Liver (tissue), 8 donors: ENCODE measurements at regions not wholly inside any gene's neighbourhood (a gene's known extent, or its start where the extent isn't known, plus 50 kb on each side); places are given as distances from the start of the nearest gene placed in this dataset.

Experiments
- DNase-seq: peaks from one replicate; pipeline ENCODE4 v3.0.0-alpha.2; 2017; ENCODE audit warnings: low spot score
- H3K27ac ChIP-seq, 2 donors: one replicate each; pipeline ENCODE4 v1.7.0; 2013; ENCODE audit warnings: inconsistent platforms in 2 of 2, low read length in 2 of 2, control low read depth in 1 of 2, low read depth in 1 of 2, mild to moderate bottlenecking in 1 of 2
- H3K27me3 ChIP-seq, 4 donors: one replicate each; pipeline versions ENCODE4 v1.6.1 to v1.7.0; 2013; ENCODE audit warnings: low read length in 3 of 4, inconsistent platforms in 1 of 4, mild to moderate bottlenecking in 1 of 4, moderate library complexity in 1 of 4; ENCODE audit not compliant: control insufficient read depth in 4 of 4, insufficient read depth in 4 of 4
- H3K36me3 ChIP-seq, 4 donors: one replicate each; pipeline versions ENCODE4 v1.6.1 to v1.7.0; 2013; ENCODE audit warnings: low read length in 3 of 4, mild to moderate bottlenecking in 3 of 4, low read depth in 1 of 4, moderate library complexity in 1 of 4; ENCODE audit not compliant: control insufficient read depth in 4 of 4, insufficient read depth in 3 of 4
- H3K4me1 ChIP-seq, 4 donors: one replicate each; pipeline versions ENCODE4 v1.6.1 to v1.7.0; 2013; ENCODE audit warnings: low read length in 3 of 4, mild to moderate bottlenecking in 3 of 4, moderate library complexity in 1 of 4; ENCODE audit not compliant: control insufficient read depth in 4 of 4, insufficient read depth in 4 of 4
- H3K4me3 ChIP-seq, 3 donors: one replicate each; pipeline versions ENCODE4 v1.6.1 to v1.7.0; 2013; ENCODE audit warnings: low read length in 3 of 3, control low read depth in 1 of 3, low read depth in 1 of 3, mild to moderate bottlenecking in 1 of 3
- H3K9ac ChIP-seq, 2 donors: one replicate each; pipeline ENCODE4 v1.7.0; 2013; ENCODE audit warnings: low read length in 2 of 2, mild to moderate bottlenecking in 2 of 2, moderate library complexity in 2 of 2, control low read depth in 1 of 2, low read depth in 1 of 2
- H3K9me3 ChIP-seq, 4 donors: one replicate each; pipeline versions ENCODE4 v1.6.1 to v1.7.0; 2013; ENCODE audit warnings: low read length in 3 of 4; ENCODE audit not compliant: control insufficient read depth in 4 of 4
- EGR1 ChIP-seq, 2 donors: IDR thresholded peaks; 2 replicates each; pipeline ENCODE4 v1.6.1; 2016 to 2018; ENCODE audit warnings: antibody characterized with exemption in 2 of 2, low read depth in 2 of 2
- FOXA1 ChIP-seq: IDR thresholded peaks from 2 replicates; pipeline ENCODE4 v1.6.1; 2016; ENCODE audit warnings: antibody characterized with exemption
- FOXA2 ChIP-seq: IDR thresholded peaks from 2 replicates; pipeline ENCODE4 v1.6.1; 2016; ENCODE audit warnings: antibody characterized with exemption
- GABPA ChIP-seq, 2 donors: IDR thresholded peaks in 1 of 2; conservative IDR thresholded peaks in 1 of 2; 2 replicates each; pipeline ENCODE4 v1.6.1; 2016; ENCODE audit warnings: antibody characterized with exemption in 2 of 2, mild to moderate bottlenecking in 1 of 2, moderate library complexity in 1 of 2
- HNF4A ChIP-seq, 2 donors: conservative IDR thresholded peaks; 2 replicates each; pipeline ENCODE4 v1.6.1; 2016; ENCODE audit warnings: antibody characterized with exemption in 2 of 2, mild to moderate bottlenecking in 2 of 2
- HNF4G ChIP-seq: IDR thresholded peaks from 2 replicates; pipeline ENCODE4 v1.6.1; 2016; ENCODE audit warnings: antibody characterized with exemption
- JUND ChIP-seq, 2 donors: IDR thresholded peaks; 2 replicates each; pipeline ENCODE4 v1.6.1; 2016; ENCODE audit warnings: antibody characterized with exemption in 2 of 2
- NR2F2 ChIP-seq: IDR thresholded peaks from 2 replicates; pipeline ENCODE4 v1.6.1; 2016; ENCODE audit warnings: antibody characterized with exemption
- RAD21 ChIP-seq, 2 donors: IDR thresholded peaks; 2 replicates each; pipeline ENCODE4 v1.6.1; 2016; ENCODE audit warnings: antibody characterized with exemption in 2 of 2, mild to moderate bottlenecking in 2 of 2
- RXRA ChIP-seq, 2 donors: IDR thresholded peaks; 2 replicates each; pipeline ENCODE4 v1.6.1; 2017 to 2018; ENCODE audit warnings: antibody characterized with exemption in 2 of 2, mild to moderate bottlenecking in 1 of 2
- SP1 ChIP-seq: IDR thresholded peaks from 2 replicates; pipeline ENCODE4 v1.6.1; 2018; ENCODE audit warnings: antibody characterized with exemption, mild to moderate bottlenecking
- TAF1 ChIP-seq: conservative IDR thresholded peaks from 2 replicates; pipeline ENCODE4 v1.6.1; 2016; ENCODE audit warnings: antibody characterized with exemption, mild to moderate bottlenecking
- YY1 ChIP-seq: IDR thresholded peaks from 2 replicates; pipeline ENCODE4 v1.6.1; 2016; ENCODE audit warnings: antibody characterized with exemption, mild to moderate bottlenecking
- WGBS: extraction: QIAGEN DNeasy Blood & Tissue Kit; methylation state at CpG from one replicate; pipeline ENCODE4 v1.1.7; 2013; 5-methylcytosine and 5-hydroxymethylcytosine counted together
- TF ChIP-seq, protein P1 (sequence below): fragments of 150-350 bp; IDR thresholded peaks from 2 replicates; pipeline ENCODE4 v1.5.1; 2017; ENCODE audit warnings: improper control_type of control experiment, low read depth, low read length; ENCODE audit not compliant: missing input control
- TF ChIP-seq, protein P2 (sequence below): IDR thresholded peaks from 2 replicates; pipeline ENCODE4 v1.6.1; 2016; ENCODE audit warnings: antibody characterized with exemption, mild to moderate bottlenecking
- TF ChIP-seq, protein P3 (sequence below): IDR thresholded peaks from 2 replicates; pipeline ENCODE4 v1.6.1; 2016; ENCODE audit warnings: antibody characterized with exemption
- TF ChIP-seq, protein P4 (sequence below): IDR thresholded peaks from 2 replicates; pipeline ENCODE4 v1.6.1; 2016; ENCODE audit warnings: antibody characterized with exemption
- TF ChIP-seq, protein P5 (sequence below): IDR thresholded peaks from 2 replicates; pipeline ENCODE4 v1.6.1; 2016; ENCODE audit warnings: antibody characterized with exemption
- donor health status: healthy.
- donor health status: healthy.
- donor health status: healthy.
- donor health status: healthy.
- donor health status: healthy.

DNA sequence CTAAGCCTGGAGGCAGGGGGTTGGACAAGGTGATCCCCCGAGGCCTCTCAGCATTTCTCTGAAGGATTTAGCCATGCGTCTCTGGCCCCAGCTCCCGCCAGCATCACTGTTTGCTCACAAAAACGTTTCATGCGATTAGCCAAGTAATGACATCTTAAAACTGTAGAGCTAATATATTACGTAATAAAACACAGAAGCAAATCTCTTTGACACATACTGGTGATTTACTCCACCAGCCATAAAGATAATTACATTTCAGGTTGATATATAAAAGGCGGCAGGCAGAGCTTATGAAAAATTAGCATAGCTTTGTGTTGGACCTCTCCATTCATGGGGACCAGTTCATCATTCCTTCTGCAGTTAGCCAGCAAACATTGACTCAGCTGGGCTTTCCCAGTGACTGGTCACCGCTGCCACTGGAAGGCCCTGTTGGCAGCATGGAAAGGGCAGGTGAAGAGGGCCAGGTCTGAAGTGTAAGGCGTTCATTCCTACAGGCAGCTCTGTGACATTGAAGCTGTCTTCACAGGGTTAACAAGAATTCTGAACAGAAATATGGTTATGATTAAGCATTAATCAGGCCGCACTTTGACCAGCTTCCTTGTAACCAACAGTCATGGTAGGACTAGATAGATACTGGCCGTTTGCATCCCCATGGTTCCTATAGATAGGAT is 150.3 kb downstream of the NECTIN1 start:
- 73% methylated on average over 11 of the region's 11 CpGs for WGBS
- H3K27ac ChIP-seq, result no peak overlapping the region
- DNase-seq, result no peak

More for the DNA sequence above, 150.3 kb downstream of the NECTIN1 start:
- H3K4me3 ChIP-seq, result no peak overlapping the region
- peaks cover 0 to 5% (median 0%) of the 10 kb centered on the region in 4 donors for H3K27me3 ChIP-seq
- peaks cover 0 to 3% (median 0%) of the 10 kb centered on the region in 4 donors for H3K9me3 ChIP-seq
- no peaks in the 10 kb centered on the region for H3K4me1 ChIP-seq
- H3K9ac ChIP-seq, result no peak overlapping the region
- no peaks in the 10 kb centered on the region for H3K36me3 ChIP-seq
- TF ChIP-seq HNF4A (conservative IDR thresholded peaks at IDR 0.05), result no peak
- TF ChIP-seq FOXA2, result no peak
- TF ChIP-seq, protein P1, sequence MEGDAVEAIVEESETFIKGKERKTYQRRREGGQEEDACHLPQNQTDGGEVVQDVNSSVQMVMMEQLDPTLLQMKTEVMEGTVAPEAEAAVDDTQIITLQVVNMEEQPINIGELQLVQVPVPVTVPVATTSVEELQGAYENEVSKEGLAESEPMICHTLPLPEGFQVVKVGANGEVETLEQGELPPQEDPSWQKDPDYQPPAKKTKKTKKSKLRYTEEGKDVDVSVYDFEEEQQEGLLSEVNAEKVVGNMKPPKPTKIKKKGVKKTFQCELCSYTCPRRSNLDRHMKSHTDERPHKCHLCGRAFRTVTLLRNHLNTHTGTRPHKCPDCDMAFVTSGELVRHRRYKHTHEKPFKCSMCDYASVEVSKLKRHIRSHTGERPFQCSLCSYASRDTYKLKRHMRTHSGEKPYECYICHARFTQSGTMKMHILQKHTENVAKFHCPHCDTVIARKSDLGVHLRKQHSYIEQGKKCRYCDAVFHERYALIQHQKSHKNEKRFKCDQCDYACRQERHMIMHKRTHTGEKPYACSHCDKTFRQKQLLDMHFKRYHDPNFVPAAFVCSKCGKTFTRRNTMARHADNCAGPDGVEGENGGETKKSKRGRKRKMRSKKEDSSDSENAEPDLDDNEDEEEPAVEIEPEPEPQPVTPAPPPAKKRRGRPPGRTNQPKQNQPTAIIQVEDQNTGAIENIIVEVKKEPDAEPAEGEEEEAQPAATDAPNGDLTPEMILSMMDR, result no peak
- TF ChIP-seq JUND (IDR thresholded peaks at IDR 0.05), result no peak
- TF ChIP-seq, protein P2, sequence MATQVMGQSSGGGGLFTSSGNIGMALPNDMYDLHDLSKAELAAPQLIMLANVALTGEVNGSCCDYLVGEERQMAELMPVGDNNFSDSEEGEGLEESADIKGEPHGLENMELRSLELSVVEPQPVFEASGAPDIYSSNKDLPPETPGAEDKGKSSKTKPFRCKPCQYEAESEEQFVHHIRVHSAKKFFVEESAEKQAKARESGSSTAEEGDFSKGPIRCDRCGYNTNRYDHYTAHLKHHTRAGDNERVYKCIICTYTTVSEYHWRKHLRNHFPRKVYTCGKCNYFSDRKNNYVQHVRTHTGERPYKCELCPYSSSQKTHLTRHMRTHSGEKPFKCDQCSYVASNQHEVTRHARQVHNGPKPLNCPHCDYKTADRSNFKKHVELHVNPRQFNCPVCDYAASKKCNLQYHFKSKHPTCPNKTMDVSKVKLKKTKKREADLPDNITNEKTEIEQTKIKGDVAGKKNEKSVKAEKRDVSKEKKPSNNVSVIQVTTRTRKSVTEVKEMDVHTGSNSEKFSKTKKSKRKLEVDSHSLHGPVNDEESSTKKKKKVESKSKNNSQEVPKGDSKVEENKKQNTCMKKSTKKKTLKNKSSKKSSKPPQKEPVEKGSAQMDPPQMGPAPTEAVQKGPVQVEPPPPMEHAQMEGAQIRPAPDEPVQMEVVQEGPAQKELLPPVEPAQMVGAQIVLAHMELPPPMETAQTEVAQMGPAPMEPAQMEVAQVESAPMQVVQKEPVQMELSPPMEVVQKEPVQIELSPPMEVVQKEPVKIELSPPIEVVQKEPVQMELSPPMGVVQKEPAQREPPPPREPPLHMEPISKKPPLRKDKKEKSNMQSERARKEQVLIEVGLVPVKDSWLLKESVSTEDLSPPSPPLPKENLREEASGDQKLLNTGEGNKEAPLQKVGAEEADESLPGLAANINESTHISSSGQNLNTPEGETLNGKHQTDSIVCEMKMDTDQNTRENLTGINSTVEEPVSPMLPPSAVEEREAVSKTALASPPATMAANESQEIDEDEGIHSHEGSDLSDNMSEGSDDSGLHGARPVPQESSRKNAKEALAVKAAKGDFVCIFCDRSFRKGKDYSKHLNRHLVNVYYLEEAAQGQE, result no peak
- TF ChIP-seq YY1, result no peak
- TF ChIP-seq FOXA1, result no peak
- no peak for TF ChIP-seq RAD21 (IDR thresholded peaks at IDR 0.05)
- TF ChIP-seq GABPA (IDR thresholded peaks at IDR 0.05 in 1 of 2, conservative IDR thresholded peaks at IDR 0.05 in 1 of 2), result no peak
- TF ChIP-seq NR2F2, result no peak
- TF ChIP-seq, protein P3, sequence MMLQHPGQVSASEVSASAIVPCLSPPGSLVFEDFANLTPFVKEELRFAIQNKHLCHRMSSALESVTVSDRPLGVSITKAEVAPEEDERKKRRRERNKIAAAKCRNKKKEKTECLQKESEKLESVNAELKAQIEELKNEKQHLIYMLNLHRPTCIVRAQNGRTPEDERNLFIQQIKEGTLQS, result no peak
- TF ChIP-seq, protein P4, sequence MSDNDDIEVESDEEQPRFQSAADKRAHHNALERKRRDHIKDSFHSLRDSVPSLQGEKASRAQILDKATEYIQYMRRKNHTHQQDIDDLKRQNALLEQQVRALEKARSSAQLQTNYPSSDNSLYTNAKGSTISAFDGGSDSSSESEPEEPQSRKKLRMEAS, result no peak
- no peak for TF ChIP-seq EGR1 (IDR thresholded peaks at IDR 0.05; ENCODE audit: low read depth in 2 of 2)
- TF ChIP-seq TAF1, result no peak
- TF ChIP-seq, protein P5, sequence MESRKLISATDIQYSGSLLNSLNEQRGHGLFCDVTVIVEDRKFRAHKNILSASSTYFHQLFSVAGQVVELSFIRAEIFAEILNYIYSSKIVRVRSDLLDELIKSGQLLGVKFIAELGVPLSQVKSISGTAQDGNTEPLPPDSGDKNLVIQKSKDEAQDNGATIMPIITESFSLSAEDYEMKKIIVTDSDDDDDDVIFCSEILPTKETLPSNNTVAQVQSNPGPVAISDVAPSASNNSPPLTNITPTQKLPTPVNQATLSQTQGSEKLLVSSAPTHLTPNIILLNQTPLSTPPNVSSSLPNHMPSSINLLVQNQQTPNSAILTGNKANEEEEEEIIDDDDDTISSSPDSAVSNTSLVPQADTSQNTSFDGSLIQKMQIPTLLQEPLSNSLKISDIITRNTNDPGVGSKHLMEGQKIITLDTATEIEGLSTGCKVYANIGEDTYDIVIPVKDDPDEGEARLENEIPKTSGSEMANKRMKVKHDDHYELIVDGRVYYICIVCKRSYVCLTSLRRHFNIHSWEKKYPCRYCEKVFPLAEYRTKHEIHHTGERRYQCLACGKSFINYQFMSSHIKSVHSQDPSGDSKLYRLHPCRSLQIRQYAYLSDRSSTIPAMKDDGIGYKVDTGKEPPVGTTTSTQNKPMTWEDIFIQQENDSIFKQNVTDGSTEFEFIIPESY, result no peak
- no peak for TF ChIP-seq HNF4G
- no peak for TF ChIP-seq RXRA (IDR thresholded peaks at IDR 0.05)
- TF ChIP-seq SP1, result no peak
